NOMO-1 treated with DMSO at 0.1 percent for 48 hours (cell line): ENCODE measurements at regions not wholly inside any gene's neighbourhood (a gene's known extent, or its start where the extent isn't known, plus 50 kb on each side); places are given as distances from the start of the nearest gene placed in this dataset.
"Not testable (repeated sequence)": the region's sequence is repeated elsewhere in the genome, so short reads cannot be mapped to it uniquely, and the experiment has no call there.

ENCODE experiments used
- DNase-seq: peaks from one replicate; lab custom pipeline; 2025; ENCODE audit not compliant: unreplicated experiment; lab: John Stamatoyannopoulos, UW

GRCh38 chr2:128606837-128607236, 288.2 kb upstream of the HS6ST1 start:
- DNase-seq: no peak

GRCh38 chr2:128607440-128607839, 288.8 kb upstream of the HS6ST1 start:
- DNase-seq: no peak

DNA sequence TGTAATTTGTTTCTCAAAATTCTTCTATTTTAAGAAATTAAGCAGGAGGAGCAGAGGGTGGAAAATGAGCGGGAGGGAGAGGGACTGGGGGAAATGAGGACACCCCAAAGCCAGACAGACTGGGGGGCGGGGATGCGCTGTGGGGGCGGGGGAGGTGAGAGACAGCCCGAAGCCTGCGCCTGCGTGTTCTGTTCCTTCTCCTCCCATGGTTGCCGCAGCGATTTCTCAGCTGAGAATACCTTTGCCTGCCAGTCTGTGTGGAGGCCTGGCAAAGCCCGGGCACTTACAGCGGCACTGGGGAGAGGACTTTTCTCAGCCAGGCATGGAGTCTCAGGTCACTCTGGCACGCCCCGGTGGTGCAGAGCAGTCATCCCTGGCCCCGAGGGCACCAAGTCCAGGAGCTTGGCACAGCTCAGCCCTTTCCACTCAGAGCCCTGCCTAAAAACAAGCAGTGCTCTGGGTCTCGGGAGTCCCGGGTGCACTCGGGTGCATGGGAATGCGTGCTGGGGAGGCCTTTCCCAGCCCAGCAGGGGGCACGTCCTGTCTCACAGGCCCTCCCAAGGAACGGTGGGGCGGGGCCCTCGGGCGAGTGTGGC, 289.3 kb upstream of the HS6ST1 start:
- DNase-seq: no peak

GRCh38 chr2:128608921-128609880, 290.5 kb upstream of the HS6ST1 start:
- DNase-seq: no peak

DNA sequence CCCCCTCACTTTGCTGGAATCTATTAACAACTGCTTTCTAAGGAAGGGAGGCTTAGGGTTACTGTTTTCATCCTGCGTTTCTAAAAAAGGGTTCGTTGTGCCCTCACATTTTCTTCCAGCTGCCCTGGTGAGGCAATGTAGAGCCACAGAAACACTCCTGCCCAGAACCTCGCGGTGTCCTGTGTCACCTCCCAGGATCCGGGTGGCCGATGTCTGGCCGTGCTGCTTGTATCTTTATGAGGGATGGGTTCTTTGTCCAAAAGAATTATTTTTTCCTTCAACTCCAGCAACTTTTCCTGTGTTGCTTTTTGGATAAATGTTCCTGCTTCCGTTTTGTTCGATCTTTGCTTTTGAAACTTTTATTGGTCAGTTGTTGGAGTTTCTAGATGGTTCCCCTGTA, 291.8 kb upstream of the HS6ST1 start:
- DNase-seq: no peak

DNA sequence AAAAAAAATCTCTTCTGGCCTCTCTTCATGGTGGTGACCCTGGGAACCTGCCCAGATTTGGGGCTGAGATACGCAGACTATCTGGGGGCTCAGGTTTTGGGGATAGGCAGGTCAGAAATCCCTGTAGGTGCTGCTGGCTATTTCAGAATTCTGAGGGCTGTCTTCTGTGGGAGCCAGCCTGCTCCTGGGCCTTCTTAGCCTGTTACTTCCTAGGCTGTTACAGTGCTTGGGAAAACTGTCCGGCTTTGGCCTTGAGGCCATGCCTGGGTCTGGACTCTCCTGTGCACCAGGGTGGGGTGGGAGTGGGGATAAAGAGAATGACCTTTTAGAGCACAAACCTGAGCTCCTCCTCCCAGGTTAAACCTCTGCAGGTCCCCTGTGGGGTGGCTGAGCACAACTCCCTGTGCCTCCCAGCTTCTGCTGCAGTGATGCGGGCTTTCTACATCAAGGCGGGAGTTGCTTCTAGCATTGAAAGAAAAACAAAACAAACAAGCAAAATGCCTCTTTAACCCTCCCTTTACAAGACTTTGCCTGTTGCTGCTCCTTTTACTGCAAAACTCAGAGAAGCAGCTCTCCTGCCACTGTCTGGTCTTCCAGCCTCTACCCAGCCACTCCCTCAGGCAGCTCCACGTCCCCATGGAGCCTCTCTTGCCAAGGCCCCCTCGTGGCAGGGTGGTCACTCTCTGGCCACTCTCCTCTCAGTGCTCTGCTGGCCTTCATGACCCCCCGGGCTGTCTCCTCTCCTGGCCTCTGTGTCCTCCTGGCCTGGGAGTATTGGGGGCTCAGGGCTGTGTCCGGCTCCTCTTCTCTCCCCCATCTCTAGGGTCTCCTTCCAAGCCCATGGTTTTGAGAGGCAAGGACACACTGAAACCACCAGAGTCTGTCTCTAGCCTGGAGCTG, 293.0 kb upstream of the HS6ST1 start:
- no peak for DNase-seq

DNA sequence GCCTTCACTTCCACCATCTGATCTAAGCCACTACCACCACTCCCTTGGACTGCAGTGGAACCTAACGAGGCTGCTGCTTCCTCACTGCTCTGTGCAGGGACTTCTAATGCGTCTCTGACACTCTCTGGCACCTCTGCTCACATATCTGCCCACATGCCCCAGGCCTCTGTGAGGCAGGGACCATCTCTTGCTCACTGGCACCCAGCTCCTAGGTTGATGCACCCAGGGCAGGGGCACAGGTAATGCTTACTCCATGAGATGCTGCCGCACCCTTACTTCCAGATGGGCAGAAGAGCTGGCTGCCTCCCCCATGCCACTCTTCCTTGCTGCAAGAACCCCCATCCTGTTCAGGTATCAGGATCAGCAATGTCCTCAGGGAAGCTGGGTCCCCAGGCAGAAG, 294.0 kb upstream of the HS6ST1 start:
- no peak for DNase-seq

- DNase-seq: no peak
Measured at GRCh38 chr2:128613351-128613750, 294.7 kb upstream of the HS6ST1 start.

DNA sequence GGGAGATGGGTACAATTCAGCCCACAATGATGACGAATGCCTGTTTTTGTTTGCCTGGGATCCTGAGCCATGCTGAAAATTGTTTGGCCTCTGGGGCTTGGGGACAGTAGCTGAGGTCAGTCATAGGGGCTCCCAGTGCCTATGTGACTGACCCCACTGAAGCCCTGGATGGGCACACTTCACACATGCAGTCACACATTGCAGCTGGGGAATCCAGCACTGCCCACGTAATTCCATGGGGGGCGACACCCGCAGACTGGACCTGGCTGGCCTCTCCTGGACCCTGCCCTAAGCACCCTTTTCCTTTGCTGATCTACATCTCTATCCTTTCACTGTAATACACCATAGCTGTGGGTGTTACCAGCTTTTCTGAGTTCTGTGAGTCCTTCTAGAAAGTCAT, 295.2 kb upstream of the HS6ST1 start:
- DNase-seq: no peak

DNA sequence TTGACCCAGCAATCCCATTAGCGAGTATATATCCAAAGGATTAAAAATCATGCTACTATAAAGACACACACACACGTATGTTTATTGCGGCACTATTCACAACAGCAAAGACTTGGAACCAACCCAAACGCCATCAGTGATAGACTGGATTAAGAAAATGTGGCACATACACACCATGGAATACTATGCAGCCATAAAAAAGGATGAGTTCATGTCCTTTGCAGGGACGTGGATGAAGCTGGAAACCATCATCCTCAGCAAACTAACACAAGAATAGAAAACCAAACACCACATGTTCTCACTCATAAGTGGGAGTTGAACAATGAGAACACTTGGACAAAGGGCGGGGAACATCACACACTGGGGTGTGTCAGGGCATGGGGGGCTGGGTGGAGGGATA, 296.2 kb upstream of the HS6ST1 start:
- DNase-seq: not testable (repeated sequence)

GRCh38 chr2:128615571-128615970, 296.9 kb upstream of the HS6ST1 start:
- DNase-seq: no peak

GRCh38 chr2:128617029-128617590, 298.4 kb upstream of the HS6ST1 start:
- DNase-seq: no peak

DNA sequence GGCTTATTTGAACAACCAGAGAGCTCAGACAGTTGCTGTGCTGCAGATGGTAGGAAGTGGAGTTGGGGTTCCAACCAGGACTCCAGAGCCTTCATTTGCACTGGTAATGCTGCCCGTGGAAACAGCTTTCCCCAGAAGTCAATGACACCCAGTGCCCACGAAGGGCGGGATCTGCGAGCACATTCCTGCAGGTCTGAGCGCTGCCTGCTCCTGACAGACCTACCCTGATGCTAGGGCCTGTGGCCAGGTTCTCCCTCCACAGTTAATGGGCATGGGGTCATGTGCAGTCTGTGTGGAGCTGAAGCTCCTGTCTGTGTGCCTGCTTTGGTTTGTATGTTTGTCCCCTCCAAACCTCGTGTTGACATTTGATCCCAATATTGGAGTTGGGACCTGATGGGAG, 299.0 kb upstream of the HS6ST1 start:
- no peak for DNase-seq

GRCh38 chr2:128618642-128619041, 300.0 kb upstream of the HS6ST1 start:
- no peak for DNase-seq

DNA sequence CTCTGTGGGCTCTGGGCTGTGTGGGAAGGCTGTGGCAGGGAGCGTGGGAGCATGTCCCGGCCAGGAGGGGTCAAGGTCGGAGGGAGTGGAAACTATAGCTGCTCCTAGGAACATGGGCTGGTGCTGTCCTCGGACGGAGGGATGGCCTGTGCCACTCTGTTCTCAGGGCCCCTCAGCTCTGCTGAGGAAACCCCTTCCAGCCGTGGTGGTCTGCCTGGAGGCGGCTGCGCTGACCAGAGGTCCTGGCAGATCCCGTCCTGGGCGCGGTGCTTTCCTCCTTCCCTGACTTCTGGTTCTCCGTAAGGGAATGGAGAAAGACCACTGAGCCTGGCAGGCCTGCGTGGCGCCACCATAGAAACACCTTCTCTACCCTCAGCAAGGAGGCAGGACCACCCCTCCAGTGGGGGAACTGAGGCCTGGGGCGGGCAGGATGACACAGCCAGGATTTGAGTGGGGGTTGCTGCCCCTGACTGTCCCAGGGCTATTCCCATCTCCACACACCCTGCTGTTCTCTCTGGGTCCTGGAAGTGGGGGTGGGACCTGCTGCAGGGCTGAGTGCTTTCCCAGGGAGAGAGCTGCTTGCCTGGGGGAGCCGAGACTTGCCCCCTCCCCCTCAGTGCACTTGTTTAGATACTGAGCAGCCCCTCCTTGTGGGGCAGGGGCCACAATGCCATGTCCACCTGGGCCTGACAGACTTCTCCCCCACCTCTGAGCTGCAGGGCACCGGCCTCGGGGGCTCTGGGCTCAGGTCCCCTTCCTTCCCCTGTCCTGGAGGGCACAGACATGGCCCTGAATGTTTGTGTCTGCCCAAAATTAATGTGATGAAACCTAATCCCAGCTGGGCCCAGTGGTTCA, 301.0 kb upstream of the HS6ST1 start:
- no peak for DNase-seq

DNA sequence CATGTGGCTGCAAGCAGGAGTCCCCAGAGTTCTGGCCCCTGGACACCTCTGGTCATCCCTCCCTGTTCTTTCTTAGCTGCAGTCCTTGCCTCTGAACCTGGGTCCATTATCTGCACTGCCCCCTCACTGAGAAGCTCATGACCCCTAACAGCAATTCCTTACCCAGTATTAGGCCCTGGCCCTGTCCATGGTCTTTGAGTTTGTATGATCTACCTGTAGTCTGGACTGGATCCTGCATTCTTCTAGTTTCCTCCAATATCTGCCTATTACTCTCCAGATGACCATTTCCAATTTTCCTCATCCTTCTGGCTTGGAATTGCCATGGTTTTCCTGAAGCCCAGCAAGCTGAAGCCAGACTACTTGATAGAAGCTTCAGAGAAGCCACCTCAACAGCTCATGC, 302.4 kb upstream of the HS6ST1 start:
- no peak for DNase-seq

GRCh38 chr2:128622371-128622770, 303.7 kb upstream of the HS6ST1 start:
- DNase-seq: peak; percentile 38

DNA sequence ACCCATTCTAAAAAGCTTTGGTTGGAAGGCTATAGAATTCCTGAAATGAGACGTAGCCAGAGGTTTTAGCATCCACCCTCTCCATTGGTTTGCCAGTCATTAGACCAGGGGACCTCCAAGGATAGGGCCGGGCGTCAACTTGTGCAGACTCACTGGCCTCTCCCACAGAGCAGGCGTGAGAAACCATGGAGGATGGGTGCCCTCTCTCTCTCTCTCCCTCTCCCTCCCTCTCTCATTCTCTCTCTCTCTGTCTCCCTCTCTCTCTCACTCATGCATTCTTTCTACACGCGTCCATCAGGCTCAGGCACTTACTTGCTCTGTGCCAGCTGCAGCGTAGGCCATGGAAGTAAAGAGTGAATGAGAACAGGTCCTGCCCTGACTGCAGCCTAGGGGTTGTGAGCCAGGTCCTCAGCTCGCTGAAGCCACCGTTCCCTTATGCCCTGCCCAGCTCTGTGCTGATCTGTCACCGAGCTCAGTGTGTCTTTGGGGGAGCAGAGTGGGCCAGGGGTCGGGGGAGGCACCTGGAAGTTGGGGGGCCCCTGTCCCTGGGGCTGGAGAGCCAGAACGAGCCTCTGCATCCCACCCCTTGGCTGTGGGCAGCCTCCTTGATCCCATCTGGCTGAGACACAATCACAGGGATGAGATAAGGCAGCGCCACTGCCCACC, 304.4 kb upstream of the HS6ST1 start:
- DNase-seq: no peak
